ENCODE measurements at regions not wholly inside any gene's neighbourhood (a gene's known extent, or its start where the extent isn't known, plus 50 kb on each side); places are given as distances from the start of the nearest gene placed in this dataset.

- TF ChIP-seq EZH2phosphoT487 (IDR thresholded peaks at IDR 0.05; ENCODE audit: borderline replicate concordance), result no peak
- TF ChIP-seq CTCF (conservative IDR thresholded peaks at IDR 0.05; ENCODE audit: low read length), result no peak
These were observed 56.4 kb upstream of the CCDC71L start for GRCh38 chr7:106717254-106717954.

Data from Loucy (cell line).